ENCODE measurements at regions not wholly inside any gene's neighbourhood (a gene's known extent, or its start where the extent isn't known, plus 50 kb on each side); places are given as distances from the start of the nearest gene placed in this dataset.
"Not testable (repeated sequence)": the region's sequence is repeated elsewhere in the genome, so short reads cannot be mapped to it uniquely, and the experiment has no call there.

GRCh38 chr1:9459816-9460407 is 79.4 kb upstream of the SLC25A33 start:
- peaks cover 14% of the 10 kb centered on the region for H3K27me3 Mint-ChIP-seq
- H3K4me1 Mint-ChIP-seq = no peaks in the 10 kb centered on the region
- DNase-seq = no peak
- POLR2A ChIA-PET = no interaction called here
- H3K27ac Mint-ChIP-seq = no peak overlapping the region
- no peak for ATAC-seq (ENCODE audit: low read depth)
- H3K9me3 Mint-ChIP-seq = no peaks in the 10 kb centered on the region
- H3K36me3 Mint-ChIP-seq = no peaks in the 10 kb centered on the region
- no peak overlapping the region for H3K4me3 Mint-ChIP-seq

DNA sequence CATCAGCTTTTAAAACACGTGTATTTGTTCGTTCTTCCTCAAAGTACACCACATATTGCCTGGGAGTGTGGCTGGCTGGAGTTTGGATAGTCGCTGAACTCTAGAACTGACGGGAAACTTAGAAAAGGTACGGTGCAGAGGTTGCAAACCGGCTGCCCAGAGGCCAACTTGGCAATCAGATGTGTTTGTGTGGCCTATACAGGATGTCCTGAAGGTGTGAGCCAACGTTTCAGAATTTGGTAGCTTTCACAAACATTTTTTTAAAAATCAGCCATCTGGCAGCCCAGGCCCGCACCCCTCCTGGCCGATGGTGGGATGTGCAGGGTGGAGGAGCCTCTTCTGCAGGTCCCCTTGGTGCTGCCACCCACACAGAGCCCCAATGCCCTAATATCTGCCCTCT is 73.6 kb upstream of the SLC25A33 start:
- H3K27ac Mint-ChIP-seq = no peak overlapping the region
- H3K36me3 Mint-ChIP-seq = no peaks in the 10 kb centered on the region
- H3K4me1 Mint-ChIP-seq = no peaks in the 10 kb centered on the region
- DNase-seq (no peak), ATAC-seq (ENCODE audit: low read depth) (no peak)
- no peak overlapping the region for H3K4me3 Mint-ChIP-seq
- peaks cover 13% of the 10 kb centered on the region for H3K27me3 Mint-ChIP-seq
- POLR2A ChIA-PET = no interaction called here
- H3K9me3 Mint-ChIP-seq = no peaks in the 10 kb centered on the region

- Mint-ChIP-seq H3K27ac (no peak overlapping the region), H3K4me1 (no peaks in the 10 kb centered on the region), H3K9me3 (no peaks in the 10 kb centered on the region), H3K27me3 (peaks cover 18% of the 10 kb centered on the region), H3K36me3 (no peaks in the 10 kb centered on the region), H3K4me3 (no peak overlapping the region)
- POLR2A ChIA-PET = no interaction called here
- no peak for ATAC-seq (ENCODE audit: low read depth)
- no peak for DNase-seq
These were observed 72.2 kb upstream of the SLC25A33 start for GRCh38 chr1:9466780-9467758.

DNA sequence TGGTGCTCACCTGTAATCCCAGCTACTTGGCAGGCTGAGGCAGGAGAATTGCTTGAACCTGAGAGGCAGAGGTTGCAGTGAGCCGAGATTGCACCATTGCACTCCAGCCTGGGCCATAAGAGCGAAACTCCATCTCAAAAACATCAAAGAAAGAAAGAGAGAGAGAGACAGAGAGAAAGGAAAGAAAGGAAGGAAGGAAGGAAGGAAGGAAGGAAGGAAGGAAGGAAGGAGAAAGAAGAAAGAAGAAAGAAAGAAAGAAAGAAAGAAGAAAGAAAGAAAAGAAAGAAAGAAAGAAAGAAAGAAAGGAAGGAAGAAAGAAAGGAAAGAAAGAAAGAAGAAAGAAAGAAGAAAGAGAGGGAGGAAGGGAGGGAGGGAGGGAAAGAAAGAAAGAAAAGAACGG is 69.4 kb upstream of the SLC25A33 start:
- ATAC-seq (ENCODE audit: low read depth); H3K36me3 Mint-ChIP-seq; H3K4me3 Mint-ChIP-seq; H3K4me1 Mint-ChIP-seq; DNase-seq; H3K9me3 Mint-ChIP-seq; H3K27ac Mint-ChIP-seq; POLR2A ChIA-PET: not testable (repeated sequence)
- peaks cover 19% of the 10 kb centered on the region for H3K27me3 Mint-ChIP-seq

- peaks cover 12% of the 10 kb centered on the region for H3K27me3 Mint-ChIP-seq
- no peak overlapping the region for H3K27ac Mint-ChIP-seq
- no peaks in the 10 kb centered on the region for H3K9me3 Mint-ChIP-seq
- no peak for DNase-seq
- no peaks in the 10 kb centered on the region for H3K4me1 Mint-ChIP-seq
- no peaks in the 10 kb centered on the region for H3K36me3 Mint-ChIP-seq
- ATAC-seq (ENCODE audit: low read depth) = no peak
- POLR2A ChIA-PET = no interaction called here
- H3K4me3 Mint-ChIP-seq = no peak overlapping the region
These were observed 67.6 kb upstream of the SLC25A33 start for GRCh38 chr1:9471679-9472078.

GRCh38 chr1:9472386-9473031 is 66.8 kb upstream of the SLC25A33 start:
- POLR2A ChIA-PET = no interaction called here
- DNase-seq (no peak), ATAC-seq (ENCODE audit: low read depth) (no peak)
- Mint-ChIP-seq H3K4me3 (no peak overlapping the region), H3K9me3 (no peaks in the 10 kb centered on the region), H3K27ac (no peak overlapping the region), H3K4me1 (no peaks in the 10 kb centered on the region), H3K27me3 (peaks cover 13% of the 10 kb centered on the region), H3K36me3 (no peaks in the 10 kb centered on the region)

DNA sequence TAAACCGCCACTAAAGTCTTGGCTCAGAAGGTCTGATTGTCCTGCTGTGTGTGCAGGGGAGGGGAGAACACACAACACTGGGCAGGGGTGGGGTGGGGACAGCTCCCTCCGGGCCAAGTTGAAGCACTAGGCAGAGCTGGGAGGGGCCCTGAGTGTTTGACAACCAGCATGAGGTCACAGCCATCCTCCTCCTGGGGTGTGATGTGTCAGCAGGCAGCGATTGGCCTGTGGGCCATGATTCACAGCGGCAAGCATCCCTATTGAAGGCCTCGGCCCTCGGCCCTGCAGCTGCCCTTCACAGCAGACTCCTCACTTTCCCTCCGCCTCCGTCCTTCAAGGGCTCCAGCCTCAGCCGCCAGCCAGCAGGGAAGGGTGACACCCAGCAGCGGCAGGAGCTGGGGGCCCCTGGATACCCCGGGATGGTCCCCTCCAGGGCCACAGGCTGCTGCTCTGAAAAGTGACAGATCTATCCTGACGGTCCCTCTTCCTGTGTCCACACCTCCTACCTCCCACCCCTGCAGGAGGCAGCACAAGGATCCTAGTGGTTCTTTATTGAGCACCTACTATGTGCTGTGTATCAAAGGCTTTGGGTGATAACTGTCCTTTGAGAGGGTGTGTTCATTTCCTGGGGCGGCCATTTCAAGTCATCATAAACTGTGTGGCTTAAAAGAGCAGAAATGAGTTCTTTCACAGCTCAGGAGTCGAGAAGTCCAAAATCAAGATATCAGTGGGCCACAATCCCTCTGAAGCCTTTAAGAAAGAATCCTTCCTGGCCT is 66.0 kb upstream of the SLC25A33 start:
- H3K36me3 Mint-ChIP-seq = no peaks in the 10 kb centered on the region
- ATAC-seq (ENCODE audit: low read depth) (no peak), DNase-seq (no peak)
- no peak overlapping the region for H3K4me3 Mint-ChIP-seq
- H3K27me3 Mint-ChIP-seq = peaks cover 10% of the 10 kb centered on the region
- H3K4me1 Mint-ChIP-seq = no peaks in the 10 kb centered on the region
- H3K9me3 Mint-ChIP-seq = no peaks in the 10 kb centered on the region
- no peak overlapping the region for H3K27ac Mint-ChIP-seq
- POLR2A ChIA-PET = no interaction called here

DNA sequence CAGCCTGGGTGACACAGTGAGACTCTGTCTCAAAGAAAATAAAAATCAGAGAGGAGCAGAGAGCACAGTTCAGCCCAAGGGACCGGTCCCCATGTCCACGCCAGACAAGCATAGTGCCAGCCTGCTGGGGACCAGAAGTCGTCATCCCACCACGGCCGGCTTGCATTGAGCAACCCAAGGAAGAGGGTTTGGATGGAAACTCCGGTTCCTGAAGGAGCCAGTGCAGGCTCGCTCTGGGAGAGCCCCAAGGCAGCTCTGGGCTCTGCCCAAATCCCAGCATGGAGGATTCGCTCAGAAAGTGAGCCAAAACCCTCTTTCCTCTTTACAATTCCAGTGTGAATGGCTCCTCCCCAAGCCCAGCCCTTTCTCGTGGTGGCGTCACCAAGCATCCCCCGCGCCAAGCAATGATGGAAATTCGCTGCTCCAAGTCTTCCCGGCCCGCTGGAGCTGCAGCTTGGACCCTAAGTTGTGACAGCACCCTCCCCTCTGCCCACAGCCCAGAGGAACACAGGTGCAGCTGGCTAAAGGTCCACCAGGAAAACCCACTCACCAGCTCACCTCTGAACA is 64.1 kb upstream of the SLC25A33 start:
- DNase-seq (no peak), ATAC-seq (ENCODE audit: low read depth) (no peak)
- Mint-ChIP-seq H3K9me3 (no peaks in the 10 kb centered on the region), H3K27ac (no peak overlapping the region), H3K4me1 (no peaks in the 10 kb centered on the region), H3K27me3 (peaks cover 10% of the 10 kb centered on the region), H3K4me3 (no peak overlapping the region), H3K36me3 (no peaks in the 10 kb centered on the region)
- POLR2A ChIA-PET = no interaction called here

- no peaks in the 10 kb centered on the region for H3K36me3 Mint-ChIP-seq
- no peak overlapping the region for H3K27ac Mint-ChIP-seq
- ATAC-seq (ENCODE audit: low read depth) (no peak), DNase-seq (no peak)
- POLR2A ChIA-PET = no interaction called here
- no peaks in the 10 kb centered on the region for H3K9me3 Mint-ChIP-seq
- no peak overlapping the region for H3K4me3 Mint-ChIP-seq
- peaks cover 9% of the 10 kb centered on the region for H3K27me3 Mint-ChIP-seq
- H3K4me1 Mint-ChIP-seq = no peaks in the 10 kb centered on the region
These were observed 62.3 kb upstream of the SLC25A33 start for GRCh38 chr1:9476790-9477463.

- H3K4me3 Mint-ChIP-seq = no peak overlapping the region
- no peaks in the 10 kb centered on the region for H3K36me3 Mint-ChIP-seq
- POLR2A ChIA-PET = no interaction called here
- DNase-seq (no peak), ATAC-seq (ENCODE audit: low read depth) (no peak)
- H3K9me3 Mint-ChIP-seq = no peaks in the 10 kb centered on the region
- no peaks in the 10 kb centered on the region for H3K4me1 Mint-ChIP-seq
- H3K27ac Mint-ChIP-seq = no peak overlapping the region
- peaks cover 7% of the 10 kb centered on the region for H3K27me3 Mint-ChIP-seq
These were observed 61.7 kb upstream of the SLC25A33 start for GRCh38 chr1:9477535-9477934.

DNA sequence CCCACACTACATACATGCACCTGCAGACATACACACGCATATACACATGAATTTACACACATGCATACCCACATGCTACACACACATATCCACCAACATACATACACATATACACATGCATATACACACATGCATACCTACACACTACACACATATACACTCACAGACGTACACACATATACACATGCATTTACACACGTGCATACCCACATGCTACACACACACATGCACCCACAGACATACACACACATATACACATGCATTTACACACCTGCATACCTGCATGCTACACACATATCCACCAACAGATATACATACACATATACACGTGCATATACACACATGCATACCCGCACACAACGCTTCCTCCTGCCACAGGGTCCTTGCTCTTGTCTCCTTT is 61.2 kb upstream of the SLC25A33 start:
- ATAC-seq (ENCODE audit: low read depth) (no peak), DNase-seq (no peak)
- Mint-ChIP-seq H3K36me3 (no peaks in the 10 kb centered on the region), H3K4me3 (no peak overlapping the region), H3K27me3 (peaks cover 7% of the 10 kb centered on the region), H3K27ac (no peak overlapping the region), H3K9me3 (no peaks in the 10 kb centered on the region), H3K4me1 (no peaks in the 10 kb centered on the region)
- POLR2A ChIA-PET = no interaction called here

- POLR2A ChIA-PET = no interaction called here
- Mint-ChIP-seq H3K9me3 (no peaks in the 10 kb centered on the region), H3K4me1 (no peaks in the 10 kb centered on the region), H3K27ac (no peak overlapping the region), H3K36me3 (no peaks in the 10 kb centered on the region), H3K27me3 (peaks cover 8% of the 10 kb centered on the region), H3K4me3 (no peak overlapping the region)
- DNase-seq (no peak), ATAC-seq (ENCODE audit: low read depth) (no peak)
These were observed 58.2 kb upstream of the SLC25A33 start for GRCh38 chr1:9481048-9481447.

DNA sequence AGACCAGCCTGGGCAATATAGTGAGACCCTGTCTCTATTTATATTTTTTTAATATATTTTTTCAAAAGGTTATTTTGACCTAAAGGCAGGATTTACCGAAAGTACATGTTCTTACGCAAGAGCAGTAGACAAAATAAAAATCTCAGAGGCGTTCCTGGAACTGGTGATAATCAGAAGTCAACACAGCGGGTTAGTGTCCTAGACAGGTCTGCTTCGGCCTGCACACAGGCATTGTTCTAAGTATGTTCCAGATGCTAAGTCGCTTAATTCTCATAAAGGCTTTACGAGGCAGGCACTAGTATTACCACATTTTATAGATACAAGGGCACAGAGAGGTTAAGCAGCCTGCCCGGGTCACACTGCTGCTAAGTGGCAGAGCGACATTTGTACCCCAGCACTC is 56.9 kb upstream of the SLC25A33 start:
- POLR2A ChIA-PET = no interaction called here
- no peaks in the 10 kb centered on the region for H3K9me3 Mint-ChIP-seq
- H3K27me3 Mint-ChIP-seq = peaks cover 6% of the 10 kb centered on the region
- no peaks in the 10 kb centered on the region for H3K36me3 Mint-ChIP-seq
- H3K27ac Mint-ChIP-seq = no peak overlapping the region
- ATAC-seq (ENCODE audit: low read depth) (no peak), DNase-seq (no peak)
- H3K4me3 Mint-ChIP-seq = no peak overlapping the region
- no peaks in the 10 kb centered on the region for H3K4me1 Mint-ChIP-seq
